ENCODE measurements at regions not wholly inside any gene's neighbourhood (a gene's known extent, or its start where the extent isn't known, plus 50 kb on each side); places are given as distances from the start of the nearest gene placed in this dataset.
A peak's percentile ranks its signal among the peaks of the same experiment; 100 is the strongest.

GRCh38 chr5:133824661-133825254 lies 143.7 kb downstream of the C5orf15 start (continued):
- TF ChIP-seq, protein P1, sequence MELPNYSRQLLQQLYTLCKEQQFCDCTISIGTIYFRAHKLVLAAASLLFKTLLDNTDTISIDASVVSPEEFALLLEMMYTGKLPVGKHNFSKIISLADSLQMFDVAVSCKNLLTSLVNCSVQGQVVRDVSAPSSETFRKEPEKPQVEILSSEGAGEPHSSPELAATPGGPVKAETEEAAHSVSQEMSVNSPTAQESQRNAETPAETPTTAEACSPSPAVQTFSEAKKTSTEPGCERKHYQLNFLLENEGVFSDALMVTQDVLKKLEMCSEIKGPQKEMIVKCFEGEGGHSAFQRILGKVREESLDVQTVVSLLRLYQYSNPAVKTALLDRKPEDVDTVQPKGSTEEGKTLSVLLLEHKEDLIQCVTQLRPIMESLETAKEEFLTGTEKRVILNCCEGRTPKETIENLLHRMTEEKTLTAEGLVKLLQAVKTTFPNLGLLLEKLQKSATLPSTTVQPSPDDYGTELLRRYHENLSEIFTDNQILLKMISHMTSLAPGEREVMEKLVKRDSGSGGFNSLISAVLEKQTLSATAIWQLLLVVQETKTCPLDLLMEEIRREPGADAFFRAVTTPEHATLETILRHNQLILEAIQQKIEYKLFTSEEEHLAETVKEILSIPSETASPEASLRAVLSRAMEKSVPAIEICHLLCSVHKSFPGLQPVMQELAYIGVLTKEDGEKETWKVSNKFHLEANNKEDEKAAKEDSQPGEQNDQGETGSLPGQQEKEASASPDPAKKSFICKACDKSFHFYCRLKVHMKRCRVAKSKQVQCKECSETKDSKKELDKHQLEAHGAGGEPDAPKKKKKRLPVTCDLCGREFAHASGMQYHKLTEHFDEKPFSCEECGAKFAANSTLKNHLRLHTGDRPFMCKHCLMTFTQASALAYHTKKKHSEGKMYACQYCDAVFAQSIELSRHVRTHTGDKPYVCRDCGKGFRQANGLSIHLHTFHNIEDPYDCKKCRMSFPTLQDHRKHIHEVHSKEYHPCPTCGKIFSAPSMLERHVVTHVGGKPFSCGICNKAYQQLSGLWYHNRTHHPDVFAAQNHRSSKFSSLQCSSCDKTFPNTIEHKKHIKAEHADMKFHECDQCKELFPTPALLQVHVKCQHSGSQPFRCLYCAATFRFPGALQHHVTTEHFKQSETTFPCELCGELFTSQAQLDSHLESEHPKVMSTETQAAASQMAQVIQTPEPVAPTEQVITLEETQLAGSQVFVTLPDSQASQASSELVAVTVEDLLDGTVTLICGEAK (IDR thresholded peaks at IDR 0.05; ENCODE audit: borderline replicate concordance): no peak
- TF ChIP-seq ZNF592 (IDR thresholded peaks at IDR 0.05) (no peak), NR2F1 (conservative IDR thresholded peaks at IDR 0.05) (peak; percentile 79), RBBP5 (conservative IDR thresholded peaks at IDR 0.05) (no peak), IKZF1 (conservative IDR thresholded peaks at IDR 0.05) (peak; percentile 97), RAD21 (IDR thresholded peaks at IDR 0.05; ENCODE audit: insufficient read depth, low read depth, low read length) (no peak), TCF3 (IDR thresholded peaks at IDR 0.05; ENCODE audit: borderline replicate concordance, insufficient read depth, low read depth, low read length) (no peak), DPF2 (IDR thresholded peaks at IDR 0.05) (0 out of 2 replicates have a peak, but pooled peaks have one; percentile 28), SPI1 (IDR thresholded peaks at IDR 0.05; ENCODE audit: borderline replicate concordance, insufficient read depth, low read depth, low read length) (no peak), SUZ12 (IDR thresholded peaks at IDR 0.05; ENCODE audit: unreplicated experiment) (no peak), REST (IDR thresholded peaks at IDR 0.05; ENCODE audit: low read depth, low read length) (no peak)
- TF ChIP-seq, protein P2, sequence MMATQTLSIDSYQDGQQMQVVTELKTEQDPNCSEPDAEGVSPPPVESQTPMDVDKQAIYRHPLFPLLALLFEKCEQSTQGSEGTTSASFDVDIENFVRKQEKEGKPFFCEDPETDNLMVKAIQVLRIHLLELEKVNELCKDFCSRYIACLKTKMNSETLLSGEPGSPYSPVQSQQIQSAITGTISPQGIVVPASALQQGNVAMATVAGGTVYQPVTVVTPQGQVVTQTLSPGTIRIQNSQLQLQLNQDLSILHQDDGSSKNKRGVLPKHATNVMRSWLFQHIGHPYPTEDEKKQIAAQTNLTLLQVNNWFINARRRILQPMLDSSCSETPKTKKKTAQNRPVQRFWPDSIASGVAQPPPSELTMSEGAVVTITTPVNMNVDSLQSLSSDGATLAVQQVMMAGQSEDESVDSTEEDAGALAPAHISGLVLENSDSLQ (IDR thresholded peaks at IDR 0.05): peak; percentile 67; the same call in 1 of the 2 replicates
- TF ChIP-seq, protein P3, sequence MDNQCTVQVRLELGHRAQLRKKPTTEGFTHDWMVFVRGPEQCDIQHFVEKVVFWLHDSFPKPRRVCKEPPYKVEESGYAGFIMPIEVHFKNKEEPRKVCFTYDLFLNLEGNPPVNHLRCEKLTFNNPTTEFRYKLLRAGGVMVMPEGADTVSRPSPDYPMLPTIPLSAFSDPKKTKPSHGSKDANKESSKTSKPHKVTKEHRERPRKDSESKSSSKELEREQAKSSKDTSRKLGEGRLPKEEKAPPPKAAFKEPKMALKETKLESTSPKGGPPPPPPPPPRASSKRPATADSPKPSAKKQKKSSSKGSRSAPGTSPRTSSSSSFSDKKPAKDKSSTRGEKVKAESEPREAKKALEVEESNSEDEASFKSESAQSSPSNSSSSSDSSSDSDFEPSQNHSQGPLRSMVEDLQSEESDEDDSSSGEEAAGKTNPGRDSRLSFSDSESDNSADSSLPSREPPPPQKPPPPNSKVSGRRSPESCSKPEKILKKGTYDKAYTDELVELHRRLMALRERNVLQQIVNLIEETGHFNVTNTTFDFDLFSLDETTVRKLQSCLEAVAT (IDR thresholded peaks at IDR 0.05): 0 out of 2 replicates have a peak, but pooled peaks have one; percentile 67
